Cardiac muscle cell (in vitro differentiated cells and primary cell): ENCODE measurements at regions not wholly inside any gene's neighbourhood (a gene's known extent, or its start where the extent isn't known, plus 50 kb on each side); places are given as distances from the start of the nearest gene placed in this dataset.

Source experiments
- DNase-seq, 2 donors: peaks; one replicate each; pipeline versions ENCODE4 v3.0.0 to v3.0.0-alpha.2; 2010 to 2017; ENCODE audit warnings: low read depth in 1 of 2, low spot score in 1 of 2
- H3K27ac ChIP-seq: fragments of 200-600 bp; sonication (generic); 2 replicates; pipeline ENCODE4 v1.5.1; 2016
- H3K27me3 ChIP-seq: fragments of 200-600 bp; sonication (generic); 2 replicates; pipeline ENCODE4 v1.6.0; 2016; ENCODE audit warnings: control low read depth
- H3K36me3 ChIP-seq: fragments of 200-600 bp; sonication (generic); 2 replicates; pipeline ENCODE4 v1.5.1; 2016; ENCODE audit warnings: control low read depth
- H3K4me1 ChIP-seq: fragments of 200-600 bp; sonication (generic); 2 replicates; pipeline ENCODE4 v1.8.1; 2017; ENCODE audit warnings: low read depth, mild to moderate bottlenecking, mixed run types
- H3K4me3 ChIP-seq: fragments of 200-600 bp; sonication (generic); 2 replicates; pipeline ENCODE4 v1.5.1; 2016; ENCODE audit warnings: mild to moderate bottlenecking
- H3K9me3 ChIP-seq: fragments of 200-600 bp; sonication (generic); 2 replicates; pipeline ENCODE4 v1.5.1; 2017; ENCODE audit warnings: low read depth, mild to moderate bottlenecking, control low read depth
- TF ChIP-seq, protein P1 (sequence below): IDR thresholded peaks from 2 replicates; pipeline ENCODE4 v1.5.1; 2012; ENCODE audit warnings: low read depth, mild to moderate bottlenecking, low read length

DNA sequence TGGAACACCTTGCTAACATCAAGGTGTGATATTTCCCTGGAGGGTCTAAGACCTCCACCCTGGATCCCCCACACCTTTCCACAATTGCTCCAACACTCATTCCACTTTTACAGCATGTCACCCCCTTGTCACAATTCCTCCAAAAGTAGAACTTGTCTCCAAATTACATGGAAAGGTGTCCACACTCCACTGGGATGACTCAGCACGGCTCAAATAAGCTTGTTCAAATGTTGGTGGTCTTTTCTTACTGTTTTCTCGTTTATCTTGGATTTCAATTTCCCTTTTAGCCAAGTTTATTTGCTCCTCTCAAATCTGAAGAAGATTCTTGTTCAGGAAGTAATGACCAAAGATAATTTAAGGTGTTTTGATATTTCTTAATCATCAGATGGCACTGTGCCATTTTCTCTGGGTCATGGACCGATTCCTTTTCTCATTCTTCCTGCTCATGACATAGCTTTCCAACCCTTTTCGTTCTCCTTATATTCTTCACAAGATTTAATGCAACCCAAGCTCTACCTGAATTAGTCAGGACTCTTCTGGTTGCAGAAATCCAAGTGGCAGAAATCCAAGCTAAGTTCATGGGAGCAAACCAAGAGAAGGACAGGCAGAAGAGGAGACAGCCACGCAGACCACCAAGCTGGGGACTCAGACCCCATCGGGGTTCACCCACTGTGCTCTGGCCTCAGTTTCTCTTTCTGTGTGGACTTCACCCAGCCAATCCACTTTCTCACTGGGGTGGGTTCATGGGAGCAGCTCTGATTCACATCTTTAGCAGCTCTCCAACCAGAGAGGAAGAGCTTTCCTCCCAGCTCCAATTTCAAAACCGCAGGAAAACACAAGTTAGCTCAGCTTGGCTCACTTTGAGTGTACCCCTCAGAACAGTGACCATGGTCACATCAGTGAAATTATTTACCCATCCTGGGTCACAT lies 110.5 kb upstream of the CDYL start:
- no peaks in the 10 kb centered on the region for H3K36me3 ChIP-seq
- H3K4me1 ChIP-seq = no peaks in the 10 kb centered on the region
- H3K9me3 ChIP-seq = no peaks in the 10 kb centered on the region
- no peaks in the 10 kb centered on the region for H3K27me3 ChIP-seq
- DNase-seq = no peak
- TF ChIP-seq, protein P1, sequence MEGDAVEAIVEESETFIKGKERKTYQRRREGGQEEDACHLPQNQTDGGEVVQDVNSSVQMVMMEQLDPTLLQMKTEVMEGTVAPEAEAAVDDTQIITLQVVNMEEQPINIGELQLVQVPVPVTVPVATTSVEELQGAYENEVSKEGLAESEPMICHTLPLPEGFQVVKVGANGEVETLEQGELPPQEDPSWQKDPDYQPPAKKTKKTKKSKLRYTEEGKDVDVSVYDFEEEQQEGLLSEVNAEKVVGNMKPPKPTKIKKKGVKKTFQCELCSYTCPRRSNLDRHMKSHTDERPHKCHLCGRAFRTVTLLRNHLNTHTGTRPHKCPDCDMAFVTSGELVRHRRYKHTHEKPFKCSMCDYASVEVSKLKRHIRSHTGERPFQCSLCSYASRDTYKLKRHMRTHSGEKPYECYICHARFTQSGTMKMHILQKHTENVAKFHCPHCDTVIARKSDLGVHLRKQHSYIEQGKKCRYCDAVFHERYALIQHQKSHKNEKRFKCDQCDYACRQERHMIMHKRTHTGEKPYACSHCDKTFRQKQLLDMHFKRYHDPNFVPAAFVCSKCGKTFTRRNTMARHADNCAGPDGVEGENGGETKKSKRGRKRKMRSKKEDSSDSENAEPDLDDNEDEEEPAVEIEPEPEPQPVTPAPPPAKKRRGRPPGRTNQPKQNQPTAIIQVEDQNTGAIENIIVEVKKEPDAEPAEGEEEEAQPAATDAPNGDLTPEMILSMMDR = no peak
- no peak overlapping the region for H3K27ac ChIP-seq
- no peak overlapping the region for H3K4me3 ChIP-seq

DNA sequence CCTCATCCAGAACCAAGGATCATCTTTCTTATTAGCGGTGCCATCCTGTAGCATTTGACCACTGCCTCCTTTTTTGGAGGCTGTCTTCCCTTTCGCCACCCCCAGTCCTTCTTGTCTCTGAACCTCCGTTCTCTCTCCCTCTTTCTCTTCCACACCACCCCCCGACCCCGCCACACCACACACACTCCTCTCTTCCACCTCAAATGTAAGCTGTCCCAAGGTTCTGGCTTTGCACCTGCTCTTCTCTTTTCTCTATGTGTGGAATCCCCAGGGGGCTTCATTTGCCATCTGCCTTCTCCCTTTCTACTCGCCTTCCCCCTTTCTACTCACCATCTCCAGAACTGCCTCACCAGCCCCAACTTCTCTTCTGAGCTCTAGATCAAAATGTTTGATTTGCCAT lies 111.3 kb upstream of the CDYL start:
- TF ChIP-seq, protein P1 = no peak
- DNase-seq = no peak
- no peak overlapping the region for H3K27ac ChIP-seq
- H3K36me3 ChIP-seq = no peaks in the 10 kb centered on the region
- H3K9me3 ChIP-seq = no peaks in the 10 kb centered on the region
- no peak overlapping the region for H3K4me3 ChIP-seq
- H3K27me3 ChIP-seq = no peaks in the 10 kb centered on the region
- no peaks in the 10 kb centered on the region for H3K4me1 ChIP-seq

DNA sequence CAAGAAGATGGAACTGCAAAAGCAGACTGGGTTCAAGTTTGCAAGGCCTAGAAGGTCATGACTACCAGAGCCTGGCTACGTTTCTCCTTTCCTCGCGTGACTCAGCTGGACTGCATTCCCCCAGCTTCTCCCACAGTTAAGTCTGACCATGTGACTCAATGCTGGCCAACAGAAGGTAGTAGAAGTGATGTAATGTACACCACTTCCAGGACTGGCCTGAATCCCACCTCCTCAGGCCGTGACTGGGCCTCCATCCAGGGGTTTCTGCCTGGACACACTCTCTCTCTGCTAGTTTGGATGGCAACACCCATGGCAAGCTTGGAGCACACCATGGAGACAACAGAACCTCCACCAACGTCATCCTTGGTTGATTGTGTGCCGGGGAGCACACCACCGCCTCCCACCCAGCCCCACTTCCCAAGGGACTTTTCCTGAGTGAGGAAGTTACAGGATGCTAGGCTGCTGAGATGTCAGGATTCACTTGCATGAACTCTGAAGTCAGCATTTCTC lies 112.0 kb upstream of the CDYL start:
- DNase-seq = peak in 1 of 2 donors; percentile 93
- H3K4me3 ChIP-seq = no peak overlapping the region
- no peak overlapping the region for H3K27ac ChIP-seq
- H3K4me1 ChIP-seq = no peaks in the 10 kb centered on the region
- H3K9me3 ChIP-seq = no peaks in the 10 kb centered on the region
- no peaks in the 10 kb centered on the region for H3K27me3 ChIP-seq
- TF ChIP-seq, protein P1 = no peak
- no peaks in the 10 kb centered on the region for H3K36me3 ChIP-seq

DNA sequence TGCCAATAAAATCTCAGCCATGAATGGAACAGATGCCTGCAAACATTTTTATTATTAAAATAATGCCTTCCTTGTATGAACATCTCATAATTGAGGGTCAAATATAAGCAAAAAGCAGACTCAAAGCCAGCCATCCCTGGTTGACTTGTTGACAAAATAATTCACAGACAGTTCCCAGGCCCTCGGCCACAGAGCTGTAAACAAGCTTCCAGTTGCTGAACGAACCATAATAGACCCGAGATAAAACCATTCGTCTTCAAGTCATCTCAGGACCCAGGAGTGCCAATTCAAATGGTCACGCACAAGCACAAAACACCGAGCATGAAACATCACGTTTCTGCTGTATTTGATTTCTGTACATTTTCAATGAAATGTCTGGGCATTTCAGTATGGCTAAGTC lies 113.3 kb upstream of the CDYL start:
- H3K4me1 ChIP-seq = no peaks in the 10 kb centered on the region
- H3K4me3 ChIP-seq = no peak overlapping the region
- H3K27me3 ChIP-seq = no peaks in the 10 kb centered on the region
- no peaks in the 10 kb centered on the region for H3K9me3 ChIP-seq
- no peaks in the 10 kb centered on the region for H3K36me3 ChIP-seq
- TF ChIP-seq, protein P1 = no peak
- no peak overlapping the region for H3K27ac ChIP-seq
- no peak for DNase-seq

DNA sequence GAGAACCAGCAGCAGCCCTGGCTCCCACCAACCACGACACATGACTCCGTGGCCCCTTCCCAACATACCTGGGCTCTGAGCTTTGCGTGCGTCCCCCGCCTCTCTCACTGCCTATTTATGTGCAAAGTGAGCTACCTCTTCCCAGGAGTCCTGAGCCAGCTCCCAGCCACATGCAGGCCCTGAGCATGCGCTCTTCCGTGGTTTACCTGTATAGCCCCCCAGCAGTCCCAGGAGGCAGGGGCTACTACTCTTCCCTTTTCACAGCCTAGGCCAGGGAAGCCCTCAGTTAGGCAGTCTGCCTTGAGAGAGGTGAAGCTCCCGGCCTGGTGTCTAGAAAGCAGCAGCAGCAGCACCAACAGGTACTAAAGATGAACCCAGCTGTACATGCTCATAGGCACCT lies 114.8 kb upstream of the CDYL start:
- Histone ChIP-seq H3K27me3 (no peaks in the 10 kb centered on the region), H3K36me3 (no peaks in the 10 kb centered on the region), H3K27ac (no peak overlapping the region), H3K4me1 (peaks cover 2% of the 10 kb centered on the region), H3K4me3 (no peak overlapping the region), H3K9me3 (no peaks in the 10 kb centered on the region)
- DNase-seq = no peak
- TF ChIP-seq, protein P1 = no peak
